CMK (cell line): ENCODE measurements at regions not wholly inside any gene's neighbourhood (a gene's known extent, or its start where the extent isn't known, plus 50 kb on each side); places are given as distances from the start of the nearest gene placed in this dataset.
"Not testable (repeated sequence)": the region's sequence is repeated elsewhere in the genome, so short reads cannot be mapped to it uniquely, and the experiment has no call there.

Source experiments
- DNase-seq: peaks from one replicate; pipeline ENCODE4 v3.0.0-alpha.2; 2010; ENCODE audit warnings: low read depth

DNA sequence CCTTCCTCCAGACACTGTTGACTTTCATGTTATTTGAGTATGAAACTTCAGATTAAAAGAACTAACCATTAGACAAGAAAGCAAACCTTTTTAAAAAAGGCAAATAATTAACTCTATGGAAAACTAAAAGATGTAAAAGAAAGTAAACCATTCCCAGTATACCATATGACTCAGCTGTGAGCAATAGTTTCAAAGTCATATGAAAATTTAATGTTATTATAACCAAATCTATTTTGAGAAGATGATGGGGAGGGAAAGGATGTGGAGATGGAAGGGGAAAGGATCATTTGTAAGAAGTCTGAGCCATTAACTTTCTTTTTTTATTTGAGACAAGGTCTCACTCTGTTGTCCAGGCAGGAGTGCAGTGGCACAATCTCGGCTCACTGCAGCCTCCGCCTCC, 131.8 kb downstream of the IRX5 start:
- no peak for DNase-seq

- DNase-seq, result no peak
Measured at GRCh38 chr16:55072976-55073375, 142.3 kb downstream of the IRX5 start.

- DNase-seq, result no peak
Measured at GRCh38 chr16:55073830-55074229, 143.2 kb downstream of the IRX5 start.

DNA sequence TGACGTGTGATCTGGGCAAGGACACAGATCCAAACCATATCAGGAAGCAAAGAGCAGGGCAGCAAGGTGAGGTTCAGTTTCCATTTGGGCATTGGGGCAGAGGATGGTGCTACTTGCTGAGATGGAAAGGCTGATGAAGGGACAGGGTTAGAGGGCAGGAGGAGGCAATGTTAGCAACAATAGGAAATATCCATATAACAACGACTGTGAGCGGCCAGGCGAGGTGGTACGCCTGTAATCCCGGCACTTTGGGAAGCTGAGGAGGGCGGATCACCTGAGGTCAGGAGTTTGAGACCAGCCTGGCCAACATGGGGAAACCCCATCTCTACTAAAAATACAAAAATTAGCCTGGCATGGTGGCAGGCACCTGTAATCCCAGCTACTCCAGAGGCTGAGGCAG, 144.5 kb downstream of the IRX5 start:
- DNase-seq, result not testable (repeated sequence)

GRCh38 chr16:55076053-55076452, 145.4 kb downstream of the IRX5 start:
- no peak for DNase-seq

DNA sequence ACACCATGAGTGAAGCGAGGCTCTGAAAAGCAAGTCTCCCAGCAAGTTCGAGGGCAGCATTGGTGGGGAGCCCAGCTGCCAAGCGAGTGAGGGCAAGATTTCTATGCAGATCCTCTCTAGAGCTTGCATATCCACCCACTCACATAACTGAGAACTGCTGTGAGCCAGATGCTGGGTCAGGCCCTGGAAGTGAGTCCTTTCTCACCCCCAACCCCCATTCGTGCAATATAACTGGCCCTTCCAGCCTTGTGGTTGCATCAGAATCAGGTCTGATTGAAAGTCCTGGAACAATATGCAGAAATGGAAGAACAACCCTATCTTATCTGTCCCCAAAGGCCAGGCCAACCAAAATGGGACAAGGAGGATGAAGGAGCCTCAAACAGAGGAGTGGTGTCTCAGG, 146.6 kb downstream of the IRX5 start:
- no peak for DNase-seq

DNA sequence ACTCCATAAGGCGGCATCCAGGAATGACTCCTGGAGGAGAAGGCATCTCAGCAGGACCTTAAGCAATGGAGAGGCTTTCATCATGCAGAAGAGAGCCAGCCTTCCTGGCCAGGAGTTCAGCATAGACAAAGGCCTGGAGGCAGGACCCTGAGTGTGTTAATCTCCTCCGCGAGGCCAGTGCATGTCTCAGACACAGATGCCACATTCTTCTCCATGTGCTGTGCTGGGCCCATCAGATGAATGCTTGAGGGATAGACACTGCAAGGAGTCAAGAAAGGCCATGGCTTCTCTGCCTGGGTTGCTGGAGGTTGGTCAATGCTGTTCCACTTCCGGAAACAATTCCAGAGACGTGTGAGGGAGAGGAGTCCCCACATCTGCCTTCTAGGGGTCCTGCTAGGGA, 147.5 kb downstream of the IRX5 start:
- DNase-seq, result no peak

DNA sequence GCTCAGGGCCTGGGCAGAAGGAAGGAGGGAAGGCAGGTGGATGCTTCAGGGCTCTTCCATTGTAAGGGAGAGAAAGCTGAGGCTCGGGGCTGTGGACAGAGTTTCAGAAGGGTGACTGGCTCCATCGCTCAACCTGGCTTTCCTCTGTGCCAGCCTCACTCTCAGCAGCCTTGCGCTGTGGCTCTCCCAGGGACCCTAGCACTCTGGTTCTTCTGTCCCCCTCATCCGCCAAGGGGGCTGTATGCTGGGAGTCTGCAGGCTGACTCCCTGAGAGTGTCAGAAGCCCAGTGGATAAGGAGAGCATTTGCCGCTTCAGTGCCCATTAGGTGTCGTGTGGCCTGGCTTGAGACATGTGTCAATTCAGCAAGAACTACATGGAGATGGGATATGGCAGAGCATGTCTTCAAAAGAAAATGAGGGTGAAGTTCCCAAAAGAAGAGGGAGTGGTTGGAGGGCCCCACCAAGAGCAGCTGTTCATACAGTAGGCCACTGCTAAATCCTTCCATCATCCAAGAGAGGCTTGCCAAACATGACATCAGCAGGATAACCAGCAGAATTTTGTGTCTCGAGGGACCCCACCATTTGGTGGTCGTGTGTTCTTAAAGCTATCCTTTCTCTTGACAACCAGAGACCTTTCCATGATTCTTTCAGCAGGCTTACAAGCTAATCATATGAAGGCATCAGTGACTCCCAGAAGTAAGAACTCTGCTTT, 148.2 kb downstream of the IRX5 start:
- DNase-seq, result no peak

- DNase-seq, result no peak
Measured at GRCh38 chr16:55081622-55082590, 151.2 kb downstream of the IRX5 start.

- DNase-seq, result no peak
Measured at GRCh38 chr16:55082591-55082976, 151.9 kb downstream of the IRX5 start.

GRCh38 chr16:55083052-55083451, 152.4 kb downstream of the IRX5 start:
- no peak for DNase-seq

DNA sequence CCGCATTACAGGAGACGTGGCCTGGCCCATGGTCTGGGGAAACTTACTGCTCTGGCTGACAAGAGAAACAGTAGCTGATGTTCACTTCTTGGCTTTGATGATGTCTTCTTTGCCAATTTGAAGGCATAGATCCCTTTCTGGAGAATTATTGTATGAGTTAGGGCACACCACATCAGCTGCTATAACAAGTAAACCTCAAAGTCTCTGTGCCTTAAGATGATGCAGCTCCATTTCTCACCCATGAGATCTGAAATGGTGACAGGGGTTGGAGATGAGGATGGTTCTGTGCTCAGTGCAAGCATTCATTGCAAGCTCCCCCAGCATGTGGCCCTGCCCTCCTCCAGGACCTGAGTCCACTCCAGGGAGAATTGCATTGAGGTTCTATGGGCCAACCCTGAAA, 157.4 kb downstream of the IRX5 start:
- no peak for DNase-seq

GRCh38 chr16:55089600-55089999, 158.9 kb downstream of the IRX5 start:
- no peak for DNase-seq

DNA sequence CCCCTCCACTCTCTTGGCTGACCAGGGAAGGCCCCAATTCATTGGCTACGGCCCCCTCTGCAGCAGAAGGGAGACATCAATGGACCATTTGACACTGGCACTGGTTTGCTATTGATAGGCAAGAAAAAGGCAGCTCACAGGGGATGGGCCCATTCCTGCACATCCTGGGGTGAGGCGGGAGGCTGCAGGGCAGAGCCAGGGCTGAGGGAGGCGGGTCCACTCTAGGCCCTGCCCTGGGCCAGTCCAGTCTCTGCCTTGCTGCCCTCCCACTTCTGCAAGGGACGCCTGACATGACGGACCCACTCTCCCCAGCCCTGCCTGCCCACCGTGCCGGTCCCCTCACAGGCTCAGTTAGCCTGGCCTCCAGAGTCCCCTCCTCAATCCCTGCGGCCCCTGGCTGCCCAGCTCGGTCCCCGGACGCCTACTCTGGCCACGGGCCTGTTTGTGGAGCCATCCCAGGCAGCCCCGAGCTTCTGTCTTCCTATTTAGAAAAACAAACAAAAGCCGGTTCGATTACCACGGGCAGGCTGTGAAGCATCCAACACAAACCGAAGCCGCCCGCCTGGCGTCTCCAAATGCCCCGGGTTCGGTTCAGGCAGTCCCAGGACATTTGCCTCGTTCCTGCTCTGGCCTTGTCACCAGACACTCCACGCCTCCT, 160.7 kb downstream of the IRX5 start:
- DNase-seq, result no peak

GRCh38 chr16:55091871-55092230, 161.2 kb downstream of the IRX5 start:
- no peak for DNase-seq

- DNase-seq, result no peak
Measured at GRCh38 chr16:55100100-55100499, 169.4 kb downstream of the IRX5 start.

DNA sequence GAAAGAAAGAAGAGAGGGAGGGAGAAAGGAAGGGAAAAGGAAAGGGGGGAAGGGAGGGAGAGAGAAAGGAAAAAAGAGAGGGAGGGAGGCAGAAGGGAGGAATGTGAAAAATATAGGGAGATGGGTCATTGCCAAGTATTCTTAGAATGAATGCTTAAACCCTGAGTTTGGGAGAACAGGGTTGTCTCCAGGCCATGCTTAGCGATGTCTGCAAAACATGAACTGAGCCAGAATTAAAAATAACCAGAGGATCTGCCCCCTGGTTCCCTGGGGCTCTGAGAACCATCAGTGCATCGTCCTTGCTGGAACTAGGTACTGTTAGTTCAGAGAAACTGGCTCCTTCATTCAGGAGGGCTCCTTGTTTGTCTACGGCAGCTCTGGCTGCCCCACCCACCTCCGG, 170.4 kb downstream of the IRX5 start:
- no peak for DNase-seq

- DNase-seq, result no peak
Measured at GRCh38 chr16:55102077-55102476, 171.4 kb downstream of the IRX5 start.

DNA sequence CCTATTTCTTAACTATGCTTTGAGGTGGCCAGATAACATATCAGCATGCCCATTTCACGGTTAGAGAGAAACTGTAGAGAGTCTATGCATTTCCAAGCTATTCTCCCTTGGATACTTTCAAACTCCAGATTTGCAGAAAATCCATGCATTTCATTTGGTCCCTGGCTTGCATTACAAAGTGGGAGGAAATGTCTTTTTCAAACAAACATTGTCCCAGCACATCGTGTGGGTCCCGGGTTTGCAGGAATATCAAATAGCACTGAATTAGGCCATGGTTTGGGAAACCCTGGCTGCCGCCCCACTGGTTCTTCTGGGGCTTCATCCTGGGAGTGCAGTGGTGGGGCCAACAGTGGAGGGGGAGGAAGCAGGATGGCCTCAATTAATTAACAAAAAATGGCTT, 171.9 kb downstream of the IRX5 start:
- DNase-seq, result no peak

DNA sequence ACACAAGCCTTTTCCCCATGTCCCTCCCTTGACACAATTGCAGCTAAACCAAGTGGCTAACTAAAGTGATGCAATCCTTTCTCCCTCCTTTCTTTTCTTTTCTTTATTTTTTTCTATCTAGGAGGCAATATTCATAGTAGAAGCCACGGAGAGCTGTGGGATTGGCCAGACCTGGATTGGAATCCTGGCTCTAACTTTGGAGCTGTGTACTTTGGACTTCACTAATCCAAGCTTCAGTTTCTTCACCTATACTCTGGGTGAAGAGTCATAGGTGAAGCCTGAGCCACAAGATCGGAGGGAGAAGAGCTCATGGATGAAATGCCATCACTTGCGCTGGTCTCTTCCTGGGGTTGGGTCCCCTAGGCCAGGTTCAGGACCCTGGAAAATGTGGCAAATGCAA, 177.2 kb downstream of the IRX5 start:
- DNase-seq, result no peak

GRCh38 chr16:55113210-55113609, 182.5 kb downstream of the IRX5 start:
- no peak for DNase-seq

DNA sequence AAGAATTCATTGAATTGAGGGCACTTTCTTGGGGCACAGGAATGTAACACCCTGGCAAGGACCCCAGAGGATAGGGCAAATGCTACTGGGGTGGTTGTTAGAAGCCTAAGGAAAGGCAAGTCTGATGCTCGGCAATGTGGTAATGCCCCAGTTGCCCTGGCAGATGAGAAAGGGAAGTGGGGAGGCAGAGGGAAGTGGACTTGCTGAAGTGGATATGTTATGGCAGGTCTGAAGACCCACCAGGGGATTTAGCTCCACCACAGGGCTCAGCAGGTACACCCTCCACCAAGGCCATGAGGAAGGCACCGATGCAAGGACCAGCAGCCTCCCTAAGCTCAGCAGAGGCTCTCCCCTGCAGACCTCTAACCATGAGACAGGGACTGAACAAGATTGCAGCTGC, 184.8 kb downstream of the IRX5 start:
- DNase-seq, result no peak
